Activated naive CD8-positive, alpha-beta T cell treated with anti-CD3 and anti-CD28 coated beads, Interleukin-2, amount 10 ng/mL, durations not matched to agents 7 days and 5 days (primary cell): ENCODE measurements at regions not wholly inside any gene's neighbourhood (a gene's known extent, or its start where the extent isn't known, plus 50 kb on each side); places are given as distances from the start of the nearest gene placed in this dataset.

Experiments
- ATAC-seq: fragments of 150-1000 bp; cut with Tn5 transposase; one replicate; pipeline ENCODE4 v1.10.0; 2021; ENCODE audit warnings: low read depth, moderate library complexity
- POLR2A ChIA-PET: fragments of 350-600 bp; sonication (Branson Sonifier 250); formaldehyde crosslinking; loops from one replicate; lab custom pipeline; 2021; ENCODE audit warnings: antibody characterized with exemption; lab: Charles Lee
- DNase-seq: peaks from one replicate; pipeline ENCODE4 v3.0.0; 2021
- H3K27ac Mint-ChIP-seq: one replicate; pipeline ENCODE4 v1.8.0; 2022; ENCODE audit warnings: mild to moderate bottlenecking, mixed read lengths
- H3K27me3 Mint-ChIP-seq: one replicate; pipeline ENCODE4 v1.8.0; 2022; ENCODE audit warnings: mild to moderate bottlenecking, moderate library complexity, mixed read lengths
- H3K36me3 Mint-ChIP-seq: one replicate; pipeline ENCODE4 v1.8.0; 2021; ENCODE audit warnings: mild to moderate bottlenecking, mixed read lengths
- H3K4me1 Mint-ChIP-seq: one replicate; pipeline ENCODE4 v1.8.0; 2021; ENCODE audit warnings: mixed read lengths
- H3K4me3 Mint-ChIP-seq: one replicate; pipeline ENCODE4 v1.8.0; 2022; ENCODE audit warnings: mild to moderate bottlenecking, moderate library complexity, mixed read lengths
- H3K9me3 Mint-ChIP-seq: one replicate; pipeline ENCODE4 v1.8.0; 2021; ENCODE audit warnings: mixed read lengths

DNA sequence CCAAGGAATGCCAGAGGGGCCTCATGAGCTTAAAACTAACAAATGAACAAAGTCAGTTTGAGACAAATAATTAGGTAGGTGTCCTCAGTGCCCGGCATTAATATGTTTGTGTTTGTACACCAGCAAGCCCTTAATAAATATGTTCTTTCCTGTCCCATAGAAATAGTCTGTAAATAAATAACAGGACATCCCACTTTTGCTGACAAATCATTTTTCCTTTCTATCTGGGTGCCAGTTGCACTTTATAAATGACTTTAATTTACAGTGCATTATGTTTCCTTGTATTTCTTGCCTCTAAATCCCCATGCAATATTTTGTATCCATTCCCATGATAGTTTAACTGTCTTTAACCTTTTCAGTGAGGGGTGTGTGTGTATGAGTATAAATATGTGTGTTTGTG lies 170.3 kb downstream of the CBLN1 start:
- Mint-ChIP-seq H3K4me1 (no peaks in the 10 kb centered on the region), H3K27ac (no peak overlapping the region), H3K36me3 (no peaks in the 10 kb centered on the region), H3K4me3 (no peak overlapping the region), H3K27me3 (no peaks in the 10 kb centered on the region), H3K9me3 (no peaks in the 10 kb centered on the region)
- DNase-seq (no peak), ATAC-seq (no peak)
- POLR2A ChIA-PET: no interaction called here

DNA sequence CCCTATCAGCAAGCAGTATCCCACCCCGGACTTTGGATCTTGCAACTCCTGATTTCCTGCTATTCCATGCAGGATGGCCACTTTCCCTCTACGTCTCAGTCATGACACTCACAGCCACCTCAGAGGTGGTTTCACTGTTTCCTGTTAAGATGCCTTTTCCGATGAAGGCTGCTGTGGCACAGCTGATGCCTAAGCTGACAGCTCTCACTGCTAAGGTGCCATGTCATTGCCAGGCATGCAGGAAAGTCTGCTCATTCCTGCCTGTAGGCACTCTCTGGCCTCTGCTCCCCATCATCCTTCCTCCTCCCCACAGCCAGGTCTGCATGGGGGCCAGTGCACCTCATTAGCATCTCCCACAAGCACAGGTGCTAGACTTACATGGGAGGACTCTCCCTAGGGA lies 173.0 kb downstream of the CBLN1 start:
- H3K27me3 Mint-ChIP-seq: no peaks in the 10 kb centered on the region
- H3K4me1 Mint-ChIP-seq: no peaks in the 10 kb centered on the region
- H3K36me3 Mint-ChIP-seq: no peaks in the 10 kb centered on the region
- peaks cover 1% of the 10 kb centered on the region for H3K9me3 Mint-ChIP-seq
- no peak for DNase-seq
- no peak for ATAC-seq
- H3K4me3 Mint-ChIP-seq: no peak overlapping the region
- no peak overlapping the region for H3K27ac Mint-ChIP-seq
- POLR2A ChIA-PET: no interaction called here

DNA sequence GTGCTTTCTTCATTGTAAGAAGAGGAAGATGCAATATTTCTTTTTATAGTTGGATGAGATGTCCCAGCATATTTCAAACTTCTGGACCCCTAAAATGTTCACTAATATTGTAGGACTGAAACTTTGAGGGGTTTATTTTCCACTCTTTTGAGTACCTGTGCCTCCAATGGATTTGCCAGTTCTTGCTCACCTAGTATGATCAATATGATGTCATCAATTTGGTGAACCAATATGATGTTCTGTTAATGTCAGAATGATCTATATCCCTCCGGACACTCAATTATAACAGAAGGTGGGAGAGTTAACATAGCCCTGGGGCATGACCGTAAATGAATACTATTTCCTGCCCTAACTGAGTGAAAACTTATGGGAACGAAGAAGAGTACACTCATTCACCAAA lies 178.3 kb downstream of the CBLN1 start:
- no peak overlapping the region for H3K27ac Mint-ChIP-seq
- no peaks in the 10 kb centered on the region for H3K36me3 Mint-ChIP-seq
- POLR2A ChIA-PET: no interaction called here
- peaks cover 1% of the 10 kb centered on the region for H3K9me3 Mint-ChIP-seq
- no peaks in the 10 kb centered on the region for H3K4me1 Mint-ChIP-seq
- no peak for ATAC-seq
- no peak for DNase-seq
- H3K4me3 Mint-ChIP-seq: no peak overlapping the region
- H3K27me3 Mint-ChIP-seq: no peaks in the 10 kb centered on the region

DNA sequence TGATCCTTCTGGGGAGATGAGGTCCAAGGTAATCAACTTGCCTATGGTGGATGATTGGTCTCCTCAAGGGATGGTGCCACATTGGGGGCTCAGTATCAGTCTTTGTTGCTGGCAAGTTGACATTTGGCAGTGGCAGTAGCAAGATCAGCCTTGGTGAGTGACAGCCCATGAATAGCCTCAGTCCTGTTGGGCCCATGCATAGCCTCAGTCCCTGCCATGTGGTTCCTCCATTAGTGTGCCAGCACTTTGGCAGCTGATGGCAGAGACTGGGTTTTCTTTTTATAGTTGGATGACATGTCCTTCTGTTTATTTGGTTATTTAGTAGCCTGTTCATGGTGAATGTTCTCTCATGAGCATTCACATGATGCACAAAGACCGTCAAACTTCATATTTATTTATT lies 179.6 kb downstream of the CBLN1 start:
- no peak for ATAC-seq
- POLR2A ChIA-PET: no interaction called here
- Mint-ChIP-seq H3K36me3 (no peaks in the 10 kb centered on the region), H3K9me3 (peaks cover 1% of the 10 kb centered on the region), H3K27ac (no peak overlapping the region), H3K27me3 (no peaks in the 10 kb centered on the region), H3K4me1 (no peaks in the 10 kb centered on the region), H3K4me3 (no peak overlapping the region)
- DNase-seq: no peak

DNA sequence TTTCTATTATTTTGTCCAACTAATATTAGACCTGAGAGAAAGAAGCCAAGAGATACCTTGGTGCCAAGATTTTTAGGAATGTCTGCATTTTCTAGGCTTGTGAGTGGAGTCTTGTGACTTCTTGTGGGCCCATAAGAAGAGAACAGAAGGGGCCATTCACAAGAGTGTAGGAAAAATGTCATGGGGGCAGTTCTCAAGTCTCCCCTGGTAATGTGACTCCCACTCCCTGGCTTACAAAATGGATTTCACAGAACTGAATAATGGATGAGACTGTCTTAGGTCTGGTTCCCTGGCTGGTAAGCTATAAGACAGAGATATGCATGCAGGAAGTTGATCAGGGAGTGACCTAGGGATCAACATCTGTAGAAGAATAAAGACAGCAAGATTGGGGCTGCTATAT lies 181.3 kb downstream of the CBLN1 start:
- ATAC-seq (no peak), DNase-seq (no peak)
- Mint-ChIP-seq H3K4me3 (no peak overlapping the region), H3K4me1 (no peaks in the 10 kb centered on the region), H3K36me3 (no peaks in the 10 kb centered on the region), H3K9me3 (no peaks in the 10 kb centered on the region), H3K27me3 (no peaks in the 10 kb centered on the region), H3K27ac (no peak overlapping the region)
- POLR2A ChIA-PET: no interaction called here

DNA sequence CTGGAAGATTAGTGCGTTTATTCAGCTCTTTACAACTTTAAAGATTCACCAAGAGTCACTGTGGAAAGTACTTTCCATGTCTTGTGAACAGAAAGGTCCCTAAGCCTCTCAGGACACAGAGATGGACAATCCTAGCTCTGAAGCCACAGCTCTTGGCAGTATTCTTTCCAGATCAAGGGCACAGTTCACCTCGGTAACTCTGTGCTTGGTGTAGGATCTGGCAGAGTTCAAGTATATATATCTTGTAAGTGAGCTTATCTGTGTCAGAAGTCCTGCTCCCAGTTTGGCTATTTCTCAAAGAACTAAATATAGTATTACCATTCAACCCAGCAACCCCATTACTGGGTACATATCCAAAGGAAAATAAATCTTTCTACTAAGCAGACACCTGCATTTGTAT lies 183.7 kb downstream of the CBLN1 start:
- ATAC-seq (no peak), DNase-seq (no peak)
- Mint-ChIP-seq H3K4me3 (no peak overlapping the region), H3K27me3 (no peaks in the 10 kb centered on the region), H3K36me3 (no peaks in the 10 kb centered on the region), H3K4me1 (no peaks in the 10 kb centered on the region), H3K9me3 (no peaks in the 10 kb centered on the region), H3K27ac (no peak overlapping the region)
- POLR2A ChIA-PET: no interaction called here

DNA sequence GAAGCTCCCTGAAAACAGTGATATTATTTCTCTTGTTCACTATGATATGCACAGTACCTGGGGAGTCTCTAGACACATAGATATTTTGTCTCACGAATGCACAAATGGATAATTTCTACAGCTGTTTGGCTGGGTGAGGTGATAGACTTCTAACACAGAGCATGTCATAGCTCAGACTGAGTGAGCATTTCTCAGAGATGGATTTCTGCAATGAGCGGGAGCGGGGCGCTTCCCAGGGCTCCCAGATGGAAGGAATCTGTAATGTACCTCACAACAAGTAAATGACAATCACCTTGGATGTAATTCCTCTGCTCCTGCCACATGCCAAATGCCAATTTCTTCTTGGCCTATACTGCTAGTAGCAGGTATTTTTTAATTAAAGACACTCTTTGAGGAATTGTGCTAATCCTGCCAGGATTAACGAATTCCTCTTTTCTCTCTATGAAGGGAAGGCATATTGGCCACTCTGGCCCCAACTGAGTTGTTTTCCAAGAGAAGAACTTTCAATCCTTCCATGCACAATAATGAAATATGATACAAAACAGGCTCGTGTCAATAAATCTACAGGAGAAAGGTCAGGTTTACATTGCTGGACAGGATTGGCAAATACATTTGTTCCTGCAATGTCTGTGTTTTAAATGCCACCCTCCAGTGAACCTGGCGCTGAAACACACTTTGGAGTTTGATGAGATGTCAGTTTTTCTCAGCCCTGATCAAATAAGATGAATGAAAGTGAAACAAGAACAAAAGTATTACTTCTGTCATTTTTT lies 185.3 kb downstream of the CBLN1 start:
- Mint-ChIP-seq H3K36me3 (no peaks in the 10 kb centered on the region), H3K27ac (no peak overlapping the region), H3K9me3 (no peaks in the 10 kb centered on the region), H3K4me3 (no peak overlapping the region), H3K4me1 (no peaks in the 10 kb centered on the region), H3K27me3 (no peaks in the 10 kb centered on the region)
- POLR2A ChIA-PET: no interaction called here
- no peak for ATAC-seq
- DNase-seq: no peak

- no peak overlapping the region for H3K4me3 Mint-ChIP-seq
- POLR2A ChIA-PET: no interaction called here
- H3K27me3 Mint-ChIP-seq: no peaks in the 10 kb centered on the region
- no peak overlapping the region for H3K27ac Mint-ChIP-seq
- H3K4me1 Mint-ChIP-seq: no peaks in the 10 kb centered on the region
- ATAC-seq (no peak), DNase-seq (no peak)
- H3K36me3 Mint-ChIP-seq: no peaks in the 10 kb centered on the region
- H3K9me3 Mint-ChIP-seq: no peaks in the 10 kb centered on the region
These were observed 186.1 kb downstream of the CBLN1 start for GRCh38 chr16:49095539-49095938.

DNA sequence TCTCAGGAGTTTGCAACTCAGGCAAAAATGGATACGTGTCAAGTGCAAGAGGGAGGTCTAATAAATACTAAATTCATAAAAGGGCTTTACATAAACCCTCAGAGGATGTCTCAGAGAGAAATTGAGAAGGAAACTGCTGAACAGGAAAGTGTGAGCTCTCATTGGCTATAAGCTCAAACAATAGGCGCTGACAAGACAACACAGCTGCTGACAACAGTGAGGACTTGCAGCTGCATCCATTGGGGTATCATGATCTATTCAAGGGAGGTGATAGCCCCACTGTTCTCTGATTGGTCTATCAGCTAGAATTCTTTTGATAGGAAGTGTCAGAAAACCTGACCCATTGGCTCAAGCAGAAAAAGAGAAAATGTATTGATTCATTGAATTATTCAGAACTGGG lies 187.2 kb downstream of the CBLN1 start:
- Mint-ChIP-seq H3K27ac (no peak overlapping the region), H3K36me3 (no peaks in the 10 kb centered on the region)
- DNase-seq: no peak

GRCh38 chr16:49093939-49094338 lies 187.7 kb downstream of the CBLN1 start:
- no peaks in the 10 kb centered on the region for H3K9me3 Mint-ChIP-seq
- H3K36me3 Mint-ChIP-seq: no peaks in the 10 kb centered on the region
- H3K4me1 Mint-ChIP-seq: no peaks in the 10 kb centered on the region
- H3K27ac Mint-ChIP-seq: no peak overlapping the region
- no peak overlapping the region for H3K4me3 Mint-ChIP-seq
- POLR2A ChIA-PET: no interaction called here
- DNase-seq: no peak
- ATAC-seq: no peak
- no peaks in the 10 kb centered on the region for H3K27me3 Mint-ChIP-seq

More for the DNA sequence above, 187.2 kb downstream of the CBLN1 start:
- no peak for ATAC-seq
- no peaks in the 10 kb centered on the region for H3K4me1 Mint-ChIP-seq
- no peaks in the 10 kb centered on the region for H3K9me3 Mint-ChIP-seq
- no peaks in the 10 kb centered on the region for H3K27me3 Mint-ChIP-seq
- no peak overlapping the region for H3K4me3 Mint-ChIP-seq
- POLR2A ChIA-PET: no interaction called here

DNA sequence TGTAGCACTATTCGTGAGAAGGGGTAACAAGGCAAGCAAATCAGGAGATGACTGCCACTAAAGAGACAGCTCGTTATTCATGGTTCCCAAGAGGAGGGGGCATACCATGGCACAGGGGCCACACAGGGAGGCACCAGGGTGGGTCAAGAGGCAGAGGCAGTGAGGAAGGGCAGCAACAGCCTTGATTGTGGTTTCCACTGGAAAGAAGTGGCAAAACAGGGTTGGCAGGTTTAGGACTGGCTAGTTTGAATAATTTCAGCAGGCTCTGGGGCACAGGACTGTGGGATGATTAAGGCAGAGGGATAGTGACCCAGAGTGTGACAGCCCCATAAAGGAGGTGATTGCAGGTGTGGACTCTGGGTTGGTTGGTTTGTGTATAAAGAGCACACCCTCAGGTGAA lies 188.9 kb downstream of the CBLN1 start:
- no peak overlapping the region for H3K4me3 Mint-ChIP-seq
- H3K36me3 Mint-ChIP-seq: no peaks in the 10 kb centered on the region
- POLR2A ChIA-PET: no interaction called here
- no peak for ATAC-seq
- no peaks in the 10 kb centered on the region for H3K9me3 Mint-ChIP-seq
- DNase-seq: no peak
- H3K27ac Mint-ChIP-seq: no peak overlapping the region
- no peaks in the 10 kb centered on the region for H3K4me1 Mint-ChIP-seq
- H3K27me3 Mint-ChIP-seq: no peaks in the 10 kb centered on the region

DNA sequence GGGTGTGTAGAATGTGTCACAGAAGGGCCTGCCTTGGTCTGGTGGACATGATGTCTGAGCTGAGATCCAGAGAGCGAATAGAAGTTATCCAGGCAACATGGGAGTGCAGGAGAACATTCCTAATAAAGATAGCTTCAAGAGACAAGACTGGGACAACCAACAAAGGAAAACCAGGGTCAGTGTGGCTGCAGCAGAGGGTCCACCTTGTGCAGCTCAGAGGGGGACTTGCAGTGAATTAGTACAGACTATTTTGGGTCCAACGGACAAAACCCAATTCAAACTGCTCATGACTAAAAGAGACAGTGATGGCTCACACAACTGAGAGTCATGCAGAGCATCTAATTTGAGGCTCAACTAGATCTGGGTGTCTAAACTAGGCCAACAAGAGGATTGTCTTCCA lies 192.1 kb downstream of the CBLN1 start:
- H3K36me3 Mint-ChIP-seq: no peaks in the 10 kb centered on the region
- DNase-seq (no peak), ATAC-seq (no peak)
- H3K27me3 Mint-ChIP-seq: no peaks in the 10 kb centered on the region
- POLR2A ChIA-PET: no interaction called here
- H3K4me1 Mint-ChIP-seq: no peaks in the 10 kb centered on the region
- H3K27ac Mint-ChIP-seq: no peak overlapping the region
- H3K9me3 Mint-ChIP-seq: peaks cover 11% of the 10 kb centered on the region
- no peak overlapping the region for H3K4me3 Mint-ChIP-seq

GRCh38 chr16:49089039-49089438 lies 192.6 kb downstream of the CBLN1 start:
- POLR2A ChIA-PET: no interaction called here
- no peak overlapping the region for H3K4me3 Mint-ChIP-seq
- no peak overlapping the region for H3K27ac Mint-ChIP-seq
- DNase-seq (no peak), ATAC-seq (no peak)
- H3K27me3 Mint-ChIP-seq: no peaks in the 10 kb centered on the region
- peaks cover 12% of the 10 kb centered on the region for H3K9me3 Mint-ChIP-seq
- no peaks in the 10 kb centered on the region for H3K4me1 Mint-ChIP-seq
- H3K36me3 Mint-ChIP-seq: no peaks in the 10 kb centered on the region

- Mint-ChIP-seq H3K36me3 (no peaks in the 10 kb centered on the region), H3K4me3 (no peak overlapping the region), H3K9me3 (peaks cover 13% of the 10 kb centered on the region), H3K27me3 (no peaks in the 10 kb centered on the region), H3K4me1 (no peaks in the 10 kb centered on the region), H3K27ac (no peak overlapping the region)
- ATAC-seq (no peak), DNase-seq (no peak)
- POLR2A ChIA-PET: no interaction called here
These were observed 196.0 kb downstream of the CBLN1 start for GRCh38 chr16:49085686-49086085.
